Kidney capillary endothelial cell (primary cell): ENCODE measurements at regions not wholly inside any gene's neighbourhood (a gene's known extent, or its start where the extent isn't known, plus 50 kb on each side); places are given as distances from the start of the nearest gene placed in this dataset.
"Not testable (repeated sequence)": the region's sequence is repeated elsewhere in the genome, so short reads cannot be mapped to it uniquely, and the experiment has no call there.

Experiments used
- DNase-seq: peaks from one replicate; pipeline ENCODE4 v3.0.0-alpha.2; 2018; ENCODE audit warnings: low spot score

DNA sequence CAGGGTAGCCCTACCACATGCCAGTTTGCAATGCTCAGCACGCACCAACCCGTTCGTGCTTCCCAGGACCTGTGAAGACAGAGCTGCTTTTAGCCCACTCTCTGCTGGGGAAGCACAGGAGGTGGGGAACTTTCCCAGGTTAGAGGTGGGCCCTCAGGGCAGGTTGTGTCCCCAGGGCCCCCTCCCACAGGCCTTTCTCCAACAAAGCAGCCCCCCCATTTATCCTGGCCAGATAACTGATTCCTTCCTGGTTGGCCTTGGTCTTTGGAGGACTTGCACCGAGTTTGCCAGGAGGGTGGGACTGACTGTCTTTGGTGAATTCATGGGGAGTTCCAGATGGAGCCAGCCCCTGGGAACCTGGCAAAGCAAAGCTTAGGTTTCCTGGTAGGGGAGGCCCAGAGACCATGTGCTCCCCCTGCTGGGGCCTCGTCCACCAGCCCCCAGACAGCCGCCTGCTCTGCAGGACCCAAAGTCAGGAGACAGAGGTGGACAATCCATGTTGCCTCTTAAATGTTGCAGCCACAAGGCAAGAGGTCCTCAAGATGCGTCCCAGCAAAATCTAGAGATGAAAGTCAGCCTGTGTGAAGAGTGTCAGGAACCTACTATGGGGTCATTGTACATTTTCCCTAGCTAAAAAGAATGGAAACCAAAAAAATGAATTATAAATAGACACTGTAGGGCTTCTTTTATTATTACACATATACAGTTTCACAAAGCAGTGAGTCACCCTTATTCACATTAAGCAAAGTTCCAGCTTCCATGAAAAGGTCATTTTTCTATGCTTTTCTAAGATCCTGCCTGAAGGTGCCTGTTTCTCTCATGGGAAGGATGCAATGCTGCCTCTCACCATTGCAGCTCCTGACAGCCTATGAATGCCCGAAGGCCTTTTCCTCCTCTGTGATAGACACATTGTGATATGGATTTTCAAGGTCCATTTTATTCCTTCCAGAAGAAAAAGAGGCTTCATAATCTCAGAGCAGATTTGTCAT, 497.8 kb downstream of the PREX1 start:
- peak; percentile 25 for DNase-seq

DNA sequence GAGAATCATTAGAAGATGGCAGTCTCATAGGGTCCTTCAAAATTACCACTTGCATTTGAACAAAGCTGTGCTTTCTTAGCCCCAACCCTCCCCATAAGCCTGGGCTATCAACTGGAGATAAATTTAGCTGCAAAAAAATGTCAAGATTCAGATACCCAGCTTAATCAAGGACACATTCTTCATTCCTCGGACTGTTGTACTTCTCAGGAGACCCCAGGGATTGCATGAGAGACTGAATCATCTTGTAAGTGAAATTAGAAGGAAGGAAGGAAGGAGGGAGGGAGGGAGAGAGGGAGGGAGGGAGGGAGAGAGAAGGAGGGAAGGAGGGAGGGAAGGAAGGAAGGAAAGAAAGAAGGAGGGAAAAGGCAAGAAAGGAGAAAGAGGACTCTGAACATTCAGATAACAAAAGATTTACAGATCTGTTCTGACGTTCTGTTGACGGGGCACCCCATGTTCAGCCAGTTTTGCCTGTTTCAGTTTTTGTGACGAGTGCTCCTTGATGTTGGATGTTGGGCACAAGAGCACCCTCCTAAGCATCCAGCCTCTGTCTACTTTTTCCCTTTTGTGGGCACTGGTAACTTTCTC, 498.7 kb downstream of the PREX1 start:
- no peak for DNase-seq

DNA sequence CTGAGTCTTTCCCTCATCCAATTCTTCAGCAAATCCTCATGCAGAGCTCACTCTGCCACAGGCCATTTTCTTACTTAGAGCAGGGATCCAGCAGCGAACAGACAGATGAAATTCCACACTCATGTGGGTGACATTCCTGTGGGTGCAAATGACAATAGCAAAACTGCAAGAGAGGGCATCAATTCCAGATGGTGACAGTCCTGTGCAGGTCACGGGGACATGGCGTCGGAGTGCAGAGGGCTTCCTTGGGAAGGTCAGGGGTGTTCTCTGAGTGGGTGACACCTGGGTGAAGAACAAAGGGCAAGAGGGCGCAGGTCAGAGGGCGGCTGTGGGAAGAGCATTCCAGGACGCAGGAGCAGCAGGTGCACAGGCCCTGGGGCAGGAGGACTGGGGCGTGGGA, 500.0 kb downstream of the PREX1 start:
- DNase-seq, result not testable (repeated sequence)

DNA sequence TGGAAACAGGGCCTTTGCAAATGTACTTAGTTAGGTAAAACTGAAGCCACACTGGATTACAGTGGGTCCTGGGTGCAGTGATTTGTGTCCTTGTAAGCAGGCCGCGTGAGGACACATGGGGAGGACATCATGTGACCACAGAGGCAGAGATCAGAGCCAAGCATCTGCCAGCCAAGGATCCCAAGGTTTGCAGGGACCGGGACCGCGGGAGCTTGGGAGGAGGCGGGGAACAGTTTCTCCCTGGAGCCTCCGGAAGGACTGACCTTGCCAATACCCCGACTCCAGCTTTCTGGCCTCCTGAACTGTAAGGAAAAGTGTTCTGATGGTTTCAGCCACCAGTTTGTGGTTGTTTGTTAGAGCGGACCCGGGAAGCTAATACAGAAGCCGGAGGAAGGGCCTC, 500.9 kb downstream of the PREX1 start:
- DNase-seq, result no peak

DNA sequence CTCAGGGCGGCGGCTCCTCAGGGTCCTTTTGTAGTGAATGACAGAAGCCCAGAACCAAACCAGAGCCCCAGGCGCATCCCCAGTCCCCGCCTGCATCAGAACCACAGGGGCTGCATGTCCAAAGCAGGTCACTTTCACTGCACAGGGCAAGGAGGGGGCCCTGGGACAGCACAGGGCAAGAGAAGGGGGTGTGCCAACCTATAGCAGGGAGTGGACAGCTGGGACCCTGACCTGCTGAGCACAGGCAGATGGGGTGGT, 501.4 kb downstream of the PREX1 start:
- DNase-seq, result no peak

DNA sequence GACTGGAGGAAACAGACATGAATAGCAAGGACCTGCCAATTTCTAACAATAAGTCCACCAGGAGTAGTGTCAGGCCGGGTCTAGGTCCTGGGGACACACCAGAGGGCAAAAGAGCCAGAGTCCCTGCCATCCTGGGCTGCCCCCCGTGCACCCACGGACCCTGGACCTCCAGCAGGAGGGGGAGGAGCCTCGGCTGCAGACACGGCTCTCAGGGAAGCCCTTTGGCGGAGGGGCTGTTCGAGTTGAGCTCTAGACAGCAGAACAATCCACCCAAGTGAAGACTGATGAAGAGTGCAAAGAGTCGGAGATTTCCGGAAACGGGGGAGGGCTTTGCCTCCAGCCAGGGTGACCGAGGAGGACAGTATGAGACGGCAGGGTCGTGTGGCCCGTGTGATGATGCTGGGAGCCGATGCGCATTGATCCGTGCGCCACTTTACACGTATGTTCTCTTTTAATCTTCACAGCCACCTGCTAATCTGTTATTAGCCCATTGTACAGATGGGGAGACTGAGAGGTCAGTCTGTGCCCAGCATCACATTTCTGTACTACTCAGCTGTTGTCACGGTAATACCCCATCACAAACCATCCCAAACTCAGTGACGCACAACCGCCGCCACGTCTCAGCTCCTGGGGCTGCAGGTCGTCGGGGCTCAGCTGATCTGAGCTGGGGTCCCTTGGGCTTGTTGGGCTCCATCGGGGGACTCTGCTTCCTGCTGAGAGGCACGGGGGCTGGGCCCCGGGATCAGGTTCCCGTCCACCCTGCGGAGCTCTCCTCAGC, 502.0 kb downstream of the PREX1 start:
- DNase-seq, result no peak

DNA sequence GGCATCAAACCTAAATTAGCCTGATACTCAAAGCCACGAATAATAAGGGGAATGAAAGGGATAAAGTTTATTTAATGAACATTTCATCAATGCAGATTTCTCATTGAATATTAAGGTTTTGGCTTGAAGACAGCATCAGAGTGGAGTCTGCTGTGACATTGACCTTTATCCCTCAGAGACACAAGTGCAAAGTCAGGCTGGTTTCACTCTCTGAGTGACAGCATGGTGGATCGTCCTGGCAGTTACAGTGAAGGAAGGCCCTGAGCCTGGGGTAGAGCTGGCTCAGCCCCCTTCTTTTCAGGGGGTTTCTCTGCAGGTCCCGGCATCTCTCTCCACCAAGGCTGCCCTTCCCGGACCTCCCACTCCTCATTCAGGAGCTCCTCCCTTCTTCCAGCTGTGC, 503.1 kb downstream of the PREX1 start:
- DNase-seq, result no peak

DNA sequence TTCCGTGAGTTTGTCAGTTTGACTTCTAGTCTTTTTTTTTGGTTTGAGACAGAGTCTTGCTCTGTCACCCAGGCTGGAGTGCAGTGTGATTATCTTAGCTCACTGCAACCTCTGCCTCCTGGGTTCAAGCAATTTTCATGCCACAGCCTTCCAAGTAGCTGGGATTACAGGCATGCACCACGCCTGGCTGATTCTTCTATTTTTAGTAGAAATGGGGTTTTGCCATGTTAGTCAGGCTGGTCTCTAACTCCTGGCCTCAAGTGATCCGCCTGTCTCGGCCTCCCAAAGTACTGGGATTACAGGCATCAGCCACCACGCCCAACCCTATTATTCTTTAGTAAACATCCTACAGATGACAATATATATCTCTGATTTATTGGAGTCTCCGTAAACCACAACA, 506.5 kb downstream of the PREX1 start:
- DNase-seq, result no peak

DNA sequence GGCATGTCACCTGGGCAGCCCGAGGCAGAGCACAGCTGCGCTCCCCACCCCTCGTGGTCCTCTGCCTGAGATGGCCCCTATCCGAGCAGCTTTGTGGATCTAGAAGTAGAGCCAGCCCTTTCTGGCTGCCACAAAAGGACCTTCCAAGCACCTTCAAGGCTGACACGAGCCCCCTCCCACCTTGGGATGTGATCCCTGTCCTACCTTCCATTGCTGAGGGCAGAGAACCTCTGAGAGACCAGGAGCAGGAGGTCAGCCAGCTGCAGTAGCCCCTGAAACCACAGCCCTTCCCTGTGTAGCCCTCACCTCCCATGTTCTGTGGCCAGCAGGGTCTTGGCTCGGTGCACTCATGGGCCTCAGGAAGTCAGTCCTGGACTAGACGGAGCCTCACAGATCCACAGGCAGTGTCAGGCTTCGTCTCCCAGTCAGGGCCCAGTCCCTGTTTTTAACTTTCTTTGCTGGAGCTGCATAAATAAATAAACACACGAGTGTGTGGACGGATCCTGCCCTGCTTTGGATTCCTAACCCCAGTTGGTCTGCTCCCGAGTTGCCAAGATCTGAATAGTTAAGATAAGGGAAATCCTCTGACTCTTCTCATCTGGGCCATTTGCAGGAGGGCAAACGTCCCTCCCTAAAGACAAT, 507.7 kb downstream of the PREX1 start:
- no peak for DNase-seq

DNA sequence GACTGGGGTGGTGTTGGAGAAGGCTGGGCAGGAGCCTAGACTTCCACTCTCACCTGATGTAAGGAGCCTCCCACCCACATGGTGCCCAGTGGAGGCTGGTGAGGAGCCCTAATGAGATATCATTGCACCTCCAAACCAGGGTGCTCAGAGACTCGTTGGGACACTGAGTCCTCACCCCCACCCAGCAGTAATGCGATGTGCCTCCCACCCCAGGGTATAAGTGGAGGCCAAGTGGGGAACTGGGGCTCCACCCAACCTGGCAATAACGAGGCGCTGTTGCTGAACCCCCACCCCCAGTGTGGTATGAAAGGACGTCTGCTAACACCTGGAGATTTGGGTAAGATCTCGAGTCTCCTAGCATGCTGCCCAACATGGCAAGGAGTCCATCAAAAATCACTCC, 510.2 kb downstream of the PREX1 start:
- DNase-seq, result no peak

DNA sequence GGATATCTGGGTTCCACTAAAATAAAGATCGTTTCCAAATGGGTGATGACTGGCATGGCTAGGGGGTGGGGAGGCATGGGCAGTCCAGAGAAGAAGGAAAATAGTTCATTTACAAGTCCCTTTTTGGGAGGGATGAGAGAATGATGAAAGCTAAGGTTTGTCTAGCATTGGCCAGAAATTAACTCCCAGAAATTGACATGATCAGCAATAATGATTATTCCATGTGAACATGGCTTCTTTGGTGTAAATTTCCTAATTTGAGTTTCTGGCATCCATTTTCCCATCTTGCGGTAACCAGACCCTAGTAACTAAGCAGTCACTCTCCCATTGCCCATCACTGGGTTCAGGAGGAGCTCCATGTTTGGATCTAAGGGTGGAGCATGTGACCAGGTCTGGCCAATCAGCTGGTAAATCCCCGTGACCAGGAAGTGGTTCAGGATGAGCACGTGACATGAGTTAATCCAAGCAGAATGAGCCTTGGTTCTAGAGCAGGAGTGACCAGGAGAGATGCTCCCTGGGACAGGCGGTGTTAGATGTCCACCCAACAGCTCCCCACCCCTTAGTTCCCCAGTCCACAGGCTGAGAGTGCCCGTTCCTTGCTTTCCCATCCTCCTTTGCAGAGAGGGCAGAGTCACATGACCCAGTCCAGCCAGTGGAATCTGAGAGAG, 512.7 kb downstream of the PREX1 start:
- DNase-seq, result no peak

DNA sequence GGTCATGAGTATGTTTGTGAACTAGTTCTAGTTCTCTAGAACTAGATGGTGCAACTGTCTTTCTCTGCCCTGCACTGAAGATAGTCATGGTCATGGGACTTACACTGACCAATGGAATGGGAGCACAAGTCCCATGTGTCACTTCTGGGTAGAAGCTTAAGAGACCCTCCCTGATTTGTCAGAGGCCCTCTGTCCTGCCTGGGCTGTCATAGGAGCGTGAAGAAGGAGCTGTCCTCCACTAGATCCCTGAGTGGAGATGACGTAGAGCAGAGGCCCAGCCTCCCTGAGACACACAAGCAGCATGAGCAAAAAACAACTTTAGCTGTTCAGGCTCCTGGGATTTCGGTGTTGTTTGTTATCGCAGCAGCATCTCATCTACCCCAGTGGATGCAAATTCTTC, 514.5 kb downstream of the PREX1 start:
- DNase-seq, result no peak

DNA sequence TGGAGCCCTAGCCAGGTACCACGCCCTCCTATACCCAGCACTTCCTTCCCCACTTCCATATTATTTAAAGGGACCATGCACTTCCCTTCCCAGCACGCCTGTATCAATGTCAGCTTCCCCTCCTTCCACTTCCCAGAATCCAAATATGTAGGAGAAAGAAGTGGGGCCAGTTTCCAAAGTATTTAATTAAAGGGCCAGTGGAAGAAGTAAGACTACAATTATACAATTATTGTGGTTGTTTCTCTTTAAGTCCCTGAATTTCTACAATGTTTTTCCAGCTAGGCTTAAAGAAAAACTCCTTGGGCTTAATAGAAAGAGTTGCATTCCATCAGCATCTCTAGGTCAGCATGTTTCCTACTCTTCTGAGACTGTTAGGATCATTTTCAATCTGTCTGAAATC, 515.8 kb downstream of the PREX1 start:
- DNase-seq, result no peak

DNA sequence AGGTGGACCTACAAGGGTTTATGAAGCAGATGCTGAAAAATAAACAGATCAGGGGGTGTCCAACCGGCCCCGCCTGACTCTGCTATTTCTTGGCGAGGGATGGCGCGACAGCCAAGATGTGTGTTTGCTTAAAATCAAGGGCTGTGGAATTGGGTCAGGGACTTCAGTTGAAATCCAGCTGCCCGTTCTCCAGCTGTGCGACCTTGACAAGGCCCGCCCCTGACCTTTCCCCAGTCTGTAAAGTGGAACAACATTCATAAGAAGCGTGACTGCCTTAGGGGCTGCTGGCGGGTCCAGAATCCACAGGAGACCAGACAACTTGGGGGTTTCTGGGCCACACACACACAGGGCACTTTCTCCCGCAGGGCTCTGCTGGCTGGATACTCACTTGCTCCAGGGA, 517.5 kb downstream of the PREX1 start:
- DNase-seq, result no peak

DNA sequence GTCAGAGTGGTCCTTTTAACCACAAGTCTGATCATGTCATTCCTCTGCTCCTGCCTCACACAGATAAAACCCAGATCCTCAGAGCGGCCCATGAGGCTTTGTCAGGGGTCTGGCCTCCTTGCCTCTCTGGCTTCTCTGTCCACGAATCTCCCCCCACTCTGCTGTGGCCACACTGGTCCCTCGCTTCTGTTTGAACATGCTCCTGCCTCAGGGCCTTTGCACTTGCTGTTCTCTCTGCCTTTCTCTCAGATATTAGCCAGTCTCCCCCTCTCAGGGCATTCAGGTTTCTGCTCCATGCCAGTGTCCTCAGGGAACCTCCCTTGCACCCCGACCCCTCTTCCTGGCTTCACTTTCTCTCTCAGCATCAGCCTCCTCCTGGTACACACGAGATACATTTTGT, 518.5 kb downstream of the PREX1 start:
- DNase-seq, result no peak

DNA sequence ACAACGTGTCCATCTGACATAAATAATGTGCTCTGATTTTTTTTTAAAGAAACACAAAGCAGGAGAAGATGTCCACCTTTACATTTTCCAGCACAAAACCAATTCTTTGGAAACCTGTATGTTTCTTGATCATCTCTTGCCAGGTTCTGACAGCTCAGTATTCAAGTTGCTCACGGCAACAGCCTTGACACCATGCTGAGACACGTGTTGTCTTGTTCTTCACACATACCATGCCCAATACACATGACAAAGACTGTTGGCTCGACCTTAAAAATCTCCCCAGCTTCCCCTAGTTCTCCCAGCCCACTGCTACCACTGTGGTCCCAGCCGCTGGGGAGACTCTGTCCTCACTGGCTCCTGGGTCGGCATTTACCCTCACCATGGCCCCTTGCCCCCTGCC, 518.9 kb downstream of the PREX1 start:
- no peak for DNase-seq

DNA sequence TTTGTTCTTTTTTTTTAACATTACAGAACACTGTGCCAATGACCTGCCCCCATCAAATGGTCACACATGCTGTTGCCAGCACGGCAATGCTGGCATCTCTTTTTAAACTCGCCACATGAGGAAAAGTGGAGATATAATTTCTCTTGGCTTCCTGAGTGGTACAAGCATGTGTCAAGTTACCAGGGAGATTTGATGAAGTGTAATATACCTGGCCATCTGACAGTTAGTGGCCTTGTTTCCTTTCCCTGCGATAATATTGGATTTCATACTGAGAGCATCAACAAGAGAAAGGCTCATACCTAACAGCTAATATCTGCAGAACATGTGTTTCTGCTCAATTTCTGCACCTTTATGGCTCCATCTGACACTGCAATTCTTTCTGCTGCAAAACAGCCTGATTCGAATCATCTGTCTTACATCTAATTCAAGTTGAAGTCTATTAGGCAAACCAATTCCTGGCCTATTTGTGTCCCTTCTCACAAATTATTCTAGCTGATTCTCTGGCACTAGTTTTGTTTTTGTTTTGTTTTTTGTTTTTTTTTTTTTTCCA, 519.5 kb downstream of the PREX1 start:
- no peak for DNase-seq

DNA sequence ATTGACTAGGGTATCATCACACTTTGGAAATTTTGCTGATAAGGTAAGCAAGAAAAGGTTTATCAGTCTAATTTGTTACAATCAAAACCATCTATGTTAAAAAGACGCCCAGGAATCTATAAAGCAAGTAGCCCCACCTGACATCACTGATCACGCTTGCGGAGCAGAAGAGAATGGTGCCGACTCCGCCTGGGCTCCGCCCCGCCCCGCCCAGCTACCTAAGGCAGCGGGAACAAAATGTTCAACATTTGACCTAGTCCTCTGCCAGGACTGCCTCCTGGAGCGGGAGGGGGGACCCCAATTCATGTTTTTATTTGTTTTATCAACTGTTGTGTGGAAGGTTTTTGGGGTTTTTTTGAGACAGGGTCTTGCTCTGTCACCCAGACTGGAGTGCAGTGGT, 520.5 kb downstream of the PREX1 start:
- no peak for DNase-seq

DNA sequence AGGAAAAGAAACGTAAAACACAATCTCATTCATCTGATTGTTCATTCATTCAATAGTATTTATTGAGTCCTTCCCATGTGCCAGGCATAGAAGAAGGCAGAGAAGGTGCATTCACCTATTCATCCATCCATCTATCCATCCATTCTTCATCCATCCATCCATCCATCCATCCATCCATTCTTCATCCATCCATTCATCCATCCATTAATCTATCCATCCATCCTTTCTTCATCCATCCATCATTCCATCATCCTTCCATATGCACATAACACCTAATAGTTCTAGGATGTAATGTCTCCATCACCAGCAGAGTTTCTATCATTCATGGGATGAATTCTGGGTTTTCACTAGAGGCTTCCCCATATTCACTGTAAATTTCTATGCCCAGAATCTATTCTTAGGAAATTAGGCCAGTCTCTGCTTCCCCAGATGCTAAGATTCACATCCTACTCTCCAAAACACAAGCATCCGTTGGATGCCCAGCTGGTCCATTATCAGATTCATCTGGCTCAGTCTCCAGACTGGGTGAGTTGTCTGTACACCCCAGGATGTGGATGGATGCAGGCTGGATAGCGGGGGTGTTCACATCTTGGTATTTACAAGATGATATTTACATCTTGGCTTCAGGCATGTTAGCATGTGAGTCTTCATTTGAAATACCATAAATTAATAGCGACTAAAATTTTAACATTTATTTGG, 517.7 kb upstream of the SULF2 start:
- DNase-seq, result no peak

DNA sequence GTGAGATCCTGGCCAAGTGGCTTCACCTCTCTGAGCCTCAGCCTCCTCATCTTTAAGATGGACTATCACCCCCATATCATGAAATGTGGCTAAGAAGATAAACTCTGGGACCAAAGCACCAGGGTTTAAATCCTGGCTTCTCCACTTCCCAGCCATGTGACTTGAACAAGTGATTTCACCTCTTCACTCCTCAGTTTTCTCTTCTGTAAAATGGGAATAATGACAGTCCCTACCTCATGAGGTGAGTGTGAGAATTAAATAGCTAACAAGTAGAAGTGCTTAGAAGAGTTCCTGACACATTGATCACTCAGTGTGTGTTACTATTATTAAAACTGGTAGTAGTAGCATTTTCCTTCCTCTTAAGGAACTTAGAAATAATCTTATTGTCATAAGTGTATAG, 516.9 kb upstream of the SULF2 start:
- DNase-seq, result no peak

DNA sequence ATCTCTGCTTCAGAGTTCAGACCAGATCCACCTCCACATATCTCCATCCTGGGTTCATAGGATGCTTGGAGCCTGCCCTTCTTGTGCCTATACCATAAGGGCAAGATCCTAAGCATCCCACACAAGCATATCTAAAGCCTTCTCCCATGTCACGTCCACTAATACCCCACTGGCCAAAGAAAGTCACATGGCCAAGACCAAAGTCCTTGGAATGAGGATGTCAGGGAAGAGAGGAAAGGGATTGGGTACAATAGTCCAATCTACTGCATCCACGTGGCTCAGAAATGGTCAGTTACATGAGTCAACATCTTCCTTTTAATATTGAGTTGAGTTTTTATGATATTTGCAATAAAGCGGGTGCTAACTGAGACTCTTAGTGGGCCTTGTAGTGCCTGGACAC, 515.9 kb upstream of the SULF2 start:
- no peak for DNase-seq
